ENCODE measurements at regions not wholly inside any gene's neighbourhood (a gene's known extent, or its start where the extent isn't known, plus 50 kb on each side); places are given as distances from the start of the nearest gene placed in this dataset.

DNA sequence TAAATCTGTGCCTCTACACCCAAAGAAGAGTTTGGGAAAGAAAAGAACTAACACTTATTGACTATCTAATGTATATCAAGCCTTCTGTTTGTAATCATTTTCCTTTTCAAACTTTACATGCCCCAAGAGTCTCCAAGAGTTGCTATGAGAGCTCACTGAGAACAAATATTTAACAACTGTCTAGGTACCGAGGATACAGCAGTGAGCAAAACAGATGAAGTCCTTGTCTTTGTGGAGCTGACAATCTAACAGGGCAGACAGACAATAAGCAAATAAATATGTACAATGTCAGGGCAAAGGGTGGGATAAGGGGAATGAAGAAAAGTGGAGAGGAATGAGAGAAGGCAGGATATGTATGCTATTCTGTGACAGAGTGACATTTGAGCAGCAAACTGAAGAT, 64.8 kb upstream of the KSR1 start:
- no peak for DNase-seq

GRCh38 chr17:27396045-27396444, 60.2 kb upstream of the KSR1 start:
- DNase-seq: no peak

DNA sequence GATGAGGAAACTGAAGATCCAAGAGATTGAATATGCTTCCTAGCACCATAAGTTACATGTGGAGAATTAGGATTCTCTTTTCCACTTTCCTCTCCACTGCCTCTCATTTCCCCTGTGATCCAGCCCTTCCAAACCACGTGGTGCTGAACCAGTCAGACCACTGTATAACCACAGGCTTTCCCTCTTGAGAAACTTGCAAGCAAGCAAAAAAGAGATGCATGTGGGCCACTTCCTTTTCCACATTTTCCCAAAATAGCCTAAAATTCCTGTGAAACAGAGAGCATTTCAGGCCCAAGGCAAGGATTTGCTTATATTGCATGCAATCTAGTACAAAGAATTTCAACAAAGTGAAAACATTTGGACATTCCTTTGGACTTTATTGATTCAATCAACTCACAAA, 59.3 kb upstream of the KSR1 start:
- DNase-seq: no peak

DNA sequence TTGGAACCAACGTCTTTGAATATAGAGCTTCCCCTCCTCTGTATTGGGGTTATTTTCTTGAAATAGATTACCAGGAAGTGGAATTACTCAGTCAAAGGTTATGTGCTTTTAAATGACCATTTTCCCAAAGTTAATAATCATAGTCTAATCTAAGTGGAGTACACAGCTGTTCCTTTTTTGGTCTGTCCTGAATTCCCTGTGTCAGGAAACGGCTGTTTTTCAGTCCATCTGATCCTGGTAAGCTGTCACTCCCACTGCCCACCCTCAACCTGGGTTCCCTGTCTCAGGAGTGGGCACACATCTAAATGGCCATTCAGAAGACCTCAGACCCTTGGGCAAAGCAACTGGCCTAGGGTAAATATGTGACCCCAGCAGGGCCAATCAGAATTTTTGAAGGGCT, 57.6 kb upstream of the KSR1 start:
- DNase-seq: no peak

DNA sequence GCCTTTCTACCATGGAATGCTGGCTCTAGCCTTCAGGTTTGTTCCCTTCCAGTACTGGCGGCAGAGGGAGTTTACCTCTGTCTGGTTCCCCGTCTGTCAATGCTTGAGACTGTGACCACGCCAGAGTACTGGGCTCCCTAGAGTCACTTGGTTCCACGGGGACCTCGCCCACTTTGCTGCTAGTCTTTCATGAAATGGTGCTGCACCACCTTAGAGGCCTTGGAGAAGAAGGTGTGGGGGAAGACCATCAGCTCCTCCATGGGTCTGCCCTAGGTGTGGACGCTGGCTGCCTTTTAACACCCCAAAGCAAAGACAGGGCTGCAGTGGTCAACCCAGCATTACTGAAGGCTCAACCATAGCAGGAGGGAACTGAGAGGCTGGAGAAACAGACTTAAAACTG, 55.3 kb upstream of the KSR1 start:
- DNase-seq: no peak

DNA sequence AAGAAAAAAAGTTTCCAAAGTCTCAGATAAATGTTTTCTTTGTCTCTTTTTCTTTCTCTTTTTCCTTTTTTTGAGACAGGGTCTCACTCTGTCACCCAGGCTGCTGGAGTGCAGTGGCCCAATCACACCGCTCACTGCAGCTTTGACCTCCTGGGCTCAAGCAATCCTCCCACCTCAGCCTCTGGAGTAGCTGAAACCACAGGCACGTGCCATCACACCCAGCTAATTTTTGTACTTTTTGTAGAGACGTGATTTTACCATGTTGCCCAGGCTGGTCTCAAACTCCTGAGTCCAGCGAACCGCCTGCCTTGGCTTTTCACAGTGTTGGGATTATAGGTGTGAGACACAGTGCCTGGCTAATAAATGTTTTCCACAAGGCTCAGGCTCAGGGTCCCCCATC, 53.3 kb upstream of the KSR1 start:
- DNase-seq: no peak

DNA sequence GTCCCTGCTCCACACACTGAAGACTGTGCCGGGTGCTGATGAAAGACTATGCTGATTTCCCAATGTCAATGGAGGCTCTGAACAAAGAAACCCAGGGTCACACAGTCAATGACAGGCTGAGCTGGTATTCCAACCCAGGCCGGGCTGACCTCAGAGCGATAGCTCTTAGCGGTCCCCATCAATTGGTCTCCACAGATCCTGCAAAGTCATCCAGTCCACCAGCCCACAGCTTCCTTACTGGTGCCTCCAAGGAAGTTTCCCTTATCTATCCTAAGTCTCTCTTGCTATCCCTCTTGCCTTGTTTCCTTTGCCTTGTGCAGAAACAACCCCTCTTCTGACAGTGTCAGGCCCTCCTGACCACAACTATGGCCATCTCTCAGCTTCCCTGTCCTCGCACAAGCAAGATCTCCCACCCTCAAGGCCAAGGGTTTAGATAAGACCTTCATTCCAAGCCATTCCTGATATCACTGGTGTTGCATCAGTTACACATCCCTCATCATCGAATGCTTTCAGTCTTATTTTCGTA, 52.7 kb upstream of the KSR1 start:
- no peak for DNase-seq

DNA sequence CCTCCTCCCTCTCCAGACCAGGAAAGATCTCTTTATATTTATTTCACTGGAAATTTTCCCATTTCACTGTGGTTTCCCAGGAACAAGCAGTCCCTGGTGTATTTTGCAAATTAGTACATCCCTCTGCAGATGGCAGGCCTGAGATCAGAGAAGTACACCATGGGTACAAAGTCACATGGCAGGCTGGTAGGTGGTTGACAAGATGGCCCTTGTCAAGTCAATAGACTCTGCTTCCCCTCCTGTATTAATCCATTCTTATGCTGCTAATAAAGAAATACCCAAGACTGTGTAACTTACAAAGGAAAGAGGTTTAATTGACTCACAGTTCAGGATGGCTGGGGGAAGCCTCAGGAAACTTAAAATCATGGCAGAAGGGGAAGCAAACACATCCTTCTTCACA, 51.6 kb upstream of the KSR1 start:
- no peak for DNase-seq

Data from occipital lobe (tissue), 1 donor.